A673 (cell line): ENCODE measurements at regions not wholly inside any gene's neighbourhood (a gene's known extent, or its start where the extent isn't known, plus 50 kb on each side); places are given as distances from the start of the nearest gene placed in this dataset.

Experiments used
- BruUV-seq: library from RNA; stranded (reverse); fragments of 400-500 nt; replicated peaks from 2 replicates; lab custom pipeline; 2021; lab: Mats Ljungman, UMichigan
- CTCF ChIA-PET: fragments of 300-600 bp; sonication (Branson Sonifier 250); formaldehyde crosslinking; loops from one replicate; lab custom pipeline; 2022; ENCODE audit warnings: antibody characterized with exemption; lab: Charles Lee
- POLR2A ChIA-PET: fragments of 300-600 bp; sonication (Branson Sonifier 250); formaldehyde crosslinking; loops from one replicate; lab custom pipeline; 2022; ENCODE audit warnings: antibody characterized with exemption; ENCODE audit not compliant: low non-redundant PET; lab: Charles Lee
- DNase-seq: peaks from one replicate; pipeline ENCODE4 v3.0.0-alpha.2; 2015; ENCODE audit warnings: low spot score
- H3K27ac ChIP-seq: fragments of 200-600 bp; sonication (generic); 2 replicates; pipeline ENCODE4 v1.5.1; 2016; ENCODE audit warnings: mixed run types, low read depth, mild to moderate bottlenecking, mixed read lengths, antibody characterized with exemption, low read length; ENCODE audit not compliant: poor library complexity, severe bottlenecking
- H3K27me3 ChIP-seq: fragments of 200-600 bp; sonication (generic); replicated peaks from 2 replicates; pipeline ENCODE4 v1.6.1; 2017; ENCODE audit warnings: mixed run types, low read depth, mild to moderate bottlenecking, mixed read lengths, antibody characterized with exemption, low read length; ENCODE audit not compliant: insufficient read depth, poor library complexity
- H3K36me3 ChIP-seq: fragments of 200-600 bp; sonication (generic); 2 replicates; pipeline ENCODE4 v1.6.1; 2016; ENCODE audit warnings: mixed run types, mild to moderate bottlenecking, mixed read lengths, antibody characterized with exemption, low read length; ENCODE audit not compliant: insufficient read depth, poor library complexity, severe bottlenecking
- H3K4me1 ChIP-seq: fragments of 200-600 bp; sonication (generic); 2 replicates; pipeline ENCODE4 v1.6.1; 2017; ENCODE audit warnings: mixed run types, mild to moderate bottlenecking, mixed read lengths, antibody characterized with exemption, low read length; ENCODE audit not compliant: insufficient read depth, poor library complexity, severe bottlenecking
- H3K4me3 ChIP-seq: fragments of 200-600 bp; sonication (generic); 2 replicates; pipeline ENCODE4 v1.5.1; 2016; ENCODE audit warnings: low read depth, mixed run types, mild to moderate bottlenecking, mixed read lengths, low read length; ENCODE audit not compliant: poor library complexity, severe bottlenecking
- H3K9me3 ChIP-seq: fragments of 200-600 bp; sonication (generic); 2 replicates; pipeline ENCODE4 v1.6.1; 2016; ENCODE audit warnings: mixed run types, low read depth, mild to moderate bottlenecking, mixed read lengths, antibody characterized with exemption, low read length; ENCODE audit not compliant: poor library complexity, severe bottlenecking
- CTCF ChIP-seq: fragments of 300-800, 200-600 bp; sonication (generic); conservative IDR thresholded peaks from 2 replicates; pipeline ENCODE4 v1.5.1; 2017; ENCODE audit warnings: low read depth, mild to moderate bottlenecking, antibody characterized with exemption, low read length, moderate library complexity, mixed read lengths
- EZH2 ChIP-seq: fragments of 200-600 bp; sonication (generic); IDR thresholded peaks from 2 replicates; pipeline ENCODE4 v1.6.1; 2017; ENCODE audit warnings: borderline replicate concordance, low read depth, mild to moderate bottlenecking, mixed read lengths, antibody characterized with exemption, low read length; ENCODE audit not compliant: poor library complexity, severe bottlenecking
- intact Hi-C: fragments of 100-400 bp; cut with micrococcal nuclease; formaldehyde crosslinking; loops from one replicate; pipeline ENCODE4 v1.10.0; 2022; ENCODE audit not compliant: unreplicated experiment

- no peak for TF ChIP-seq CTCF
- TF ChIP-seq EZH2: no peak
- CTCF ChIA-PET: interaction anchor here (0.6 kb wide), 1 partner anchor 54 kb away, joined by 3 read pairs; no protein-coding TSS in a partner anchor
- intact Hi-C loops: no loop called here
Measured at GRCh38 chr22:47624252-47625012, 862.0 kb downstream of the TBC1D22A start.

GRCh38 chr22:47623763-47624148 is 861.3 kb downstream of the TBC1D22A start:
- no peak for DNase-seq
- H3K36me3 ChIP-seq: no peaks in the 10 kb centered on the region
- no TSS peak for BruUV-seq
- H3K9me3 ChIP-seq: no peaks in the 10 kb centered on the region
- POLR2A ChIA-PET: no interaction called here
- TF ChIP-seq EZH2 (no peak), CTCF (no peak)
- intact Hi-C loops: no loop called here
- no peak overlapping the region for H3K4me3 ChIP-seq
- H3K4me1 ChIP-seq: no peaks in the 10 kb centered on the region
- H3K27me3 ChIP-seq: no peaks in the 10 kb centered on the region
- no peak overlapping the region for H3K27ac ChIP-seq
- CTCF ChIA-PET: interaction anchor here (0.6 kb wide), 1 partner anchor 55 kb away, joined by 3 read pairs; no protein-coding TSS in a partner anchor

More at GRCh38 chr22:47624252-47625012, 862.0 kb downstream of the TBC1D22A start:
- H3K27me3 ChIP-seq: no peaks in the 10 kb centered on the region
- no peaks in the 10 kb centered on the region for H3K4me1 ChIP-seq
- H3K27ac ChIP-seq: no peak overlapping the region
- no peaks in the 10 kb centered on the region for H3K36me3 ChIP-seq
- no peak for DNase-seq
- H3K4me3 ChIP-seq: no peak overlapping the region
- BruUV-seq: no TSS peak
- no peaks in the 10 kb centered on the region for H3K9me3 ChIP-seq
- POLR2A ChIA-PET: no interaction called here

- no peaks in the 10 kb centered on the region for H3K36me3 ChIP-seq
- no peaks in the 10 kb centered on the region for H3K4me1 ChIP-seq
- ChIA-PET CTCF (no interaction called here), POLR2A (no interaction called here)
- H3K27ac ChIP-seq: no peak overlapping the region
- no peaks in the 10 kb centered on the region for H3K9me3 ChIP-seq
- H3K4me3 ChIP-seq: no peak overlapping the region
- H3K27me3 ChIP-seq: no peaks in the 10 kb centered on the region
- intact Hi-C loops: no loop called here
- no peak for TF ChIP-seq CTCF
- TF ChIP-seq EZH2: no peak
- BruUV-seq: no TSS peak
- no peak for DNase-seq
Measured at GRCh38 chr22:47623066-47623762, 860.8 kb downstream of the TBC1D22A start.
